GM19099 (cell line): ENCODE measurements at regions not wholly inside any gene's neighbourhood (a gene's known extent, or its start where the extent isn't known, plus 50 kb on each side); places are given as distances from the start of the nearest gene placed in this dataset.

Experiments used
- POLR2A ChIP-seq: IDR thresholded peaks from 3 replicates; pipeline ENCODE4 v1.6.1; 2011; ENCODE audit warnings: low read depth; ENCODE audit not compliant: insufficient read length; ENCODE audit errors: extremely low read depth

GRCh38 chr2:56565143-56565542 is 381.4 kb downstream of the CCDC85A start:
- TF ChIP-seq POLR2A = no peak

GRCh38 chr2:56571074-56571473 is 387.3 kb downstream of the CCDC85A start:
- no peak for TF ChIP-seq POLR2A

- TF ChIP-seq POLR2A = no peak
These were observed 392.2 kb downstream of the CCDC85A start for GRCh38 chr2:56576001-56576400.

GRCh38 chr2:56580242-56580641 is 396.5 kb downstream of the CCDC85A start:
- no peak for TF ChIP-seq POLR2A

GRCh38 chr2:56582570-56582969 is 398.8 kb downstream of the CCDC85A start:
- no peak for TF ChIP-seq POLR2A

GRCh38 chr2:56583796-56584315 is 400.1 kb downstream of the CCDC85A start:
- no peak for TF ChIP-seq POLR2A

- no peak for TF ChIP-seq POLR2A
These were observed 403.7 kb downstream of the CCDC85A start for GRCh38 chr2:56587456-56587855.

GRCh38 chr2:56589194-56589593 is 405.4 kb downstream of the CCDC85A start:
- TF ChIP-seq POLR2A = no peak

- TF ChIP-seq POLR2A = no peak
These were observed 406.0 kb downstream of the CCDC85A start for GRCh38 chr2:56589835-56590234.

- TF ChIP-seq POLR2A = no peak
These were observed 406.8 kb downstream of the CCDC85A start for GRCh38 chr2:56590611-56591010.

GRCh38 chr2:56613254-56613653 is 429.5 kb downstream of the CCDC85A start:
- no peak for TF ChIP-seq POLR2A

- TF ChIP-seq POLR2A = no peak
These were observed 430.1 kb downstream of the CCDC85A start for GRCh38 chr2:56613920-56614319.

GRCh38 chr2:56615760-56616159 is 432.0 kb downstream of the CCDC85A start:
- TF ChIP-seq POLR2A = no peak

- no peak for TF ChIP-seq POLR2A
These were observed 440.4 kb downstream of the CCDC85A start for GRCh38 chr2:56624181-56624580.

- no peak for TF ChIP-seq POLR2A
These were observed 443.1 kb downstream of the CCDC85A start for GRCh38 chr2:56626927-56627326.

GRCh38 chr2:56630286-56630685 is 446.5 kb downstream of the CCDC85A start:
- no peak for TF ChIP-seq POLR2A

- no peak for TF ChIP-seq POLR2A
These were observed 464.2 kb downstream of the CCDC85A start for GRCh38 chr2:56647997-56648396.

GRCh38 chr2:56648802-56649201 is 465.0 kb downstream of the CCDC85A start:
- no peak for TF ChIP-seq POLR2A

- TF ChIP-seq POLR2A = no peak
These were observed 471.1 kb downstream of the CCDC85A start for GRCh38 chr2:56654936-56655335.

- TF ChIP-seq POLR2A = no peak
These were observed 473.0 kb downstream of the CCDC85A start for GRCh38 chr2:56656826-56657225.
